ENCODE measurements at regions not wholly inside any gene's neighbourhood (a gene's known extent, or its start where the extent isn't known, plus 50 kb on each side); places are given as distances from the start of the nearest gene placed in this dataset.

DNA sequence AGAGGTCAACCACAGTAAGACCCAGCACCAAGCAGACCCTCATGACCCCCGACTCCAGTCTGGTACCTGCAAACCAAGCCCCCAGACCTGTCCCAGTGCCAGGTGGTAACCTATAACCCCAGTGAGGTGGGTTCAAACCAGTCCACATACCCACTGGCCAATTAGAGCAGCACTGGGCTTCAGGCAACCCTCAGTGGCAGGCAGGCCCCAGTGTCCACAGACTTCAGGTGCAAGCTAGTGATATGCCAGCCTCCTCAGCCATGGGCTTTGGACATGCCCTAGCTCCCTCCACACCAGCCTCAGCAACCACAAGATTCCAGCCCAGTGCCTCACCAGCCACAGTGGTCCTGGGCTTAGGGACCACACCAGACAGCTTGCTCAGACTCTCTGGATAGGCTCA lies 276.6 kb downstream of the DTWD2 start:
- H3K27ac ChIP-seq: no peak overlapping the region
- peaks cover 0 to 9% (median 0%) of the 10 kb centered on the region in 3 donors for H3K9me3 ChIP-seq
- H3K4me1 ChIP-seq: no peaks in the 10 kb centered on the region
- ATAC-seq: no peak
- no peaks in the 10 kb centered on the region for H3K27me3 ChIP-seq
- no peak for TF ChIP-seq POLR2AphosphoS5 (IDR thresholded peaks at IDR 0.05)
- TF ChIP-seq EP300 (IDR thresholded peaks at IDR 0.05): no peak
- TF ChIP-seq, protein P1, sequence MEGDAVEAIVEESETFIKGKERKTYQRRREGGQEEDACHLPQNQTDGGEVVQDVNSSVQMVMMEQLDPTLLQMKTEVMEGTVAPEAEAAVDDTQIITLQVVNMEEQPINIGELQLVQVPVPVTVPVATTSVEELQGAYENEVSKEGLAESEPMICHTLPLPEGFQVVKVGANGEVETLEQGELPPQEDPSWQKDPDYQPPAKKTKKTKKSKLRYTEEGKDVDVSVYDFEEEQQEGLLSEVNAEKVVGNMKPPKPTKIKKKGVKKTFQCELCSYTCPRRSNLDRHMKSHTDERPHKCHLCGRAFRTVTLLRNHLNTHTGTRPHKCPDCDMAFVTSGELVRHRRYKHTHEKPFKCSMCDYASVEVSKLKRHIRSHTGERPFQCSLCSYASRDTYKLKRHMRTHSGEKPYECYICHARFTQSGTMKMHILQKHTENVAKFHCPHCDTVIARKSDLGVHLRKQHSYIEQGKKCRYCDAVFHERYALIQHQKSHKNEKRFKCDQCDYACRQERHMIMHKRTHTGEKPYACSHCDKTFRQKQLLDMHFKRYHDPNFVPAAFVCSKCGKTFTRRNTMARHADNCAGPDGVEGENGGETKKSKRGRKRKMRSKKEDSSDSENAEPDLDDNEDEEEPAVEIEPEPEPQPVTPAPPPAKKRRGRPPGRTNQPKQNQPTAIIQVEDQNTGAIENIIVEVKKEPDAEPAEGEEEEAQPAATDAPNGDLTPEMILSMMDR (IDR thresholded peaks at IDR 0.05): no peak
- TF ChIP-seq POLR2A (IDR thresholded peaks at IDR 0.05): no peak
- 89% methylated on average over 1 of the region's 1 CpG; no CpG with 5 or more reads in 1 of the 2 donors for WGBS, 2 donors (ENCODE audit: low coverage in 1 of 2)
- no peaks in the 10 kb centered on the region for H3K36me3 ChIP-seq
- H3K4me3 ChIP-seq: no peak overlapping the region

DNA sequence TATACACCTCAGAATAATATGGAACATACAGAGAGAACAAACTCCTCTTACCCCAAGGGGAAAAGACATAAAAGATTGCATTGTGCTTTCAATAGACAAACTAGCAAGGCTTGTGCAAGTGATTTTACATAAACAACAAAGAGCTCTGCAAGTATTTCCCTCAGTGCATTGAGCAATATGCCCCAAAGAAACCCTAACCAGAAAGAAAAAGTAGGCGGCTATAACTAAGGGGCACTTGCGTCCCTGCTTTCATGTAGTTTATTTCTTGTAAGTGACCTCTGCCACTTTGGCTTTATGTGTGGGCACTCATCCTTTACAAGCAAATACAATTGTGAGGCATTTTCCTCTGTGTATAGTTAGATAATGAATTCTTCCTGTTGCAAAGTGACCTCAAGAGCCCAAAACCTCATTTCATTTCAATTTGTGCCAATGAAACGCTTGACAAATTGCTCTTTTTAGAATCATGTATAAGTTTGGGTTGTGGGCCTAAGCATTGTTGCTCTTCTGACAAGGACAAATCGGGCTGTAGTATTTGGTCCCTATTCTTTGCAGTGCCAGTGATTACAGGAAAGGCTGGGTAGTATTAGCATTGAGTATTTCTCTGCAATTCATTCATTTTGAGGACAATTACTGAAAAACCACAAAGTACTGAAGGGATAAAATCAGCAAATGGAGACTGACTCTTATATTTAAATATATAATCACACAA lies 282.2 kb downstream of the DTWD2 start:
- ATAC-seq: no peak
- no peak overlapping the region for H3K27ac ChIP-seq
- TF ChIP-seq EP300 (IDR thresholded peaks at IDR 0.05) (no peak), POLR2A (IDR thresholded peaks at IDR 0.05) (no peak), POLR2AphosphoS5 (IDR thresholded peaks at IDR 0.05) (no peak)
- TF ChIP-seq, protein P1 (IDR thresholded peaks at IDR 0.05): no peak

DNA sequence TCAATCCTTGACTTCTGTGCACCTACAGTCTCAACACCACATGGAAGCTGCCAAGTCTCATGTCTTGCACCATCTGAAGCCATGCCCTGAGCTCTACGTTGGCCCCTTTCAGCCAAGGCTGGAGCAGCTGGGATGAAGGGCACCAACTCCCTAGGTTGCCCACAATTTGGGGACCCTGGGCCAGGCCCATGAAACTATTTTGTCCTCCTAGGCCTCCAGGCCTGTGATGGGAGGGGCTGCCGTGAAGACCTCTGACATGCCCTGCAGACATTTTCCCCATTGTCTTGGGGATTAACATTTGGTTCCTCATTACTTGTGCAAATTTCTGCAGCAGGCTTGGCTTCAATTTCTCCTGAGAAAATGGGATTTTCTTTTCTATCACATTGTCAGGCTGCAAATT lies 285.1 kb downstream of the DTWD2 start:
- 100% methylated on average over 1 of the region's 2 CpGs; no CpG with 5 or more reads in 1 of the 2 donors for WGBS, 2 donors (ENCODE audit: low coverage in 1 of 2)
- ATAC-seq: no peak
- H3K36me3 ChIP-seq: no peaks in the 10 kb centered on the region
- H3K4me3 ChIP-seq: no peak overlapping the region
- H3K27ac ChIP-seq: no peak overlapping the region
- TF ChIP-seq EP300 (IDR thresholded peaks at IDR 0.05) (no peak), POLR2A (IDR thresholded peaks at IDR 0.05) (no peak), POLR2AphosphoS5 (IDR thresholded peaks at IDR 0.05) (no peak)
- TF ChIP-seq, protein P1 (IDR thresholded peaks at IDR 0.05): no peak
- H3K4me1 ChIP-seq: no peaks in the 10 kb centered on the region
- peaks cover 0 to 16% (median 0%) of the 10 kb centered on the region in 3 donors for H3K9me3 ChIP-seq
- no peaks in the 10 kb centered on the region for H3K27me3 ChIP-seq

More for the DNA sequence above, 282.2 kb downstream of the DTWD2 start:
- Histone ChIP-seq H3K27me3 (no peaks in the 10 kb centered on the region), H3K4me3 (no peak overlapping the region), H3K36me3 (no peaks in the 10 kb centered on the region), H3K4me1 (no peaks in the 10 kb centered on the region), H3K9me3 (peaks cover 0 to 16% (median 0%) of the 10 kb centered on the region in 3 donors)
- WGBS, 2 donors (ENCODE audit: low coverage in 1 of 2): 57 to 81% methylated on average over 3 to 4 of the region's 4 CpGs

DNA sequence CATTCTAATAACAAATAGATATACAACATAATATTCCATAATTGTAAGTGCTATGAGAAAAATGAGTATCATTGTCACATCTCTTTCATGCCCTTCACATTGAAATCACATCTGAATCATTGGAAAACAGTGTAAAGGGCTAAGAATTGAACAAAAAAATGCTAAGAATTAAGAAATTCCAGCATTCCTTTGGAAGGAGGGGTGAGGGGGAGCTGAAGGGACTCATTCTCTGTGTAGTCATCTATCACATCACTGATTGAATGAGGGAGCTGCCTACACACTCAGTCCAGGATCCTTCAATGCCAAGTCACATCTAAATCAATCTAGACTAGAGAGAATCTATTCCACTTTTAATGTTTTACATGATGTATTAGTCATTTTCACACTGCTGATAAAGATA lies 286.6 kb downstream of the DTWD2 start:
- Histone ChIP-seq H3K27me3 (no peaks in the 10 kb centered on the region), H3K4me3 (no peak overlapping the region), H3K9me3 (peaks cover 0 to 16% (median 0%) of the 10 kb centered on the region in 3 donors), H3K4me1 (no peaks in the 10 kb centered on the region), H3K36me3 (no peaks in the 10 kb centered on the region), H3K27ac (no peak overlapping the region)
- ATAC-seq: no peak
- no peak for TF ChIP-seq EP300 (IDR thresholded peaks at IDR 0.05)
- TF ChIP-seq, protein P1 (IDR thresholded peaks at IDR 0.05): no peak
- no peak for TF ChIP-seq POLR2A (IDR thresholded peaks at IDR 0.05)
- no peak for TF ChIP-seq POLR2AphosphoS5 (IDR thresholded peaks at IDR 0.05)

DNA sequence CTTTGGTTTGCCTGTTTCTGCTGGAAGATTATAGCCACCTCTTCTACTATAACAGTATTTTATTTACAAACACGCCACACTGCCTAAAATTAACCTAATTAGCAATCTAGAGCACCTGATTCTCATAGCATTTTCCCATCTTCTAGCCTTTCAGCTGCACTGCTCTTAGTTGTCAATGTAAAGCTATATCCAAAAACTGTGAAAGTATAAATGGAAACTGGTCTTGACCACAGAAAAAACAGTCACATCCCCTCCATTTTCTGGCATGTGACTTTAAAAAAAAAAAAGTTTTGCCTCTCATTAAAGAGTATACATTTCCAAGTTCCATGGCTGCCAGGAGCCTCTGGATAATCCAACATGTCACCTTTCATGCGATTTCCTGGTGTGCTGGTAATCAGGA lies 287.8 kb downstream of the DTWD2 start:
- ATAC-seq: no peak
- Histone ChIP-seq H3K4me1 (no peaks in the 10 kb centered on the region), H3K4me3 (no peak overlapping the region), H3K27ac (no peak overlapping the region), H3K27me3 (no peaks in the 10 kb centered on the region), H3K9me3 (peaks cover 0 to 16% (median 0%) of the 10 kb centered on the region in 3 donors), H3K36me3 (no peaks in the 10 kb centered on the region)
- TF ChIP-seq EP300 (IDR thresholded peaks at IDR 0.05): no peak
- no peak for TF ChIP-seq POLR2A (IDR thresholded peaks at IDR 0.05)
- TF ChIP-seq POLR2AphosphoS5 (IDR thresholded peaks at IDR 0.05): no peak
- TF ChIP-seq, protein P1 (IDR thresholded peaks at IDR 0.05): no peak
- WGBS, 2 donors (ENCODE audit: low coverage in 1 of 2): 100% methylated on average over 1 to 2 of the region's 2 CpGs
